ENCODE measurements at regions not wholly inside any gene's neighbourhood (a gene's known extent, or its start where the extent isn't known, plus 50 kb on each side); places are given as distances from the start of the nearest gene placed in this dataset.

- TF ChIP-seq ASH2L (IDR thresholded peaks at IDR 0.05; ENCODE audit: low read length) (no peak), POLR2A (IDR thresholded peaks at IDR 0.05; ENCODE audit: control extremely low read depth in 1 of 2, low read depth in 2 of 2, low read length in 2 of 2) (no peak), NRF1 (IDR thresholded peaks at IDR 0.05; ENCODE audit: low read depth, low read length) (no peak), RNF2 (IDR thresholded peaks at IDR 0.05; ENCODE audit: borderline replicate concordance, low read depth, low read length, missing control alignments, poor library complexity, severe bottlenecking) (no peak), EZH2 (IDR thresholded peaks at IDR 0.05; ENCODE audit: low read depth, low read length, severe bottlenecking) (no peak), RFX5 (IDR thresholded peaks at IDR 0.05; ENCODE audit: borderline replicate concordance, low read depth, low read length) (no peak), TAF1 (IDR thresholded peaks at IDR 0.05; ENCODE audit: low read depth, low read length) (no peak), GABPA (IDR thresholded peaks at IDR 0.05; ENCODE audit: borderline replicate concordance, insufficient read depth, low read length) (no peak), RAD21 (IDR thresholded peaks at IDR 0.05 in 1 of 2, conservative IDR thresholded peaks at IDR 0.05 in 1 of 2; ENCODE audit: low read depth in 2 of 2, low read length in 2 of 2) (no peak)
- TF ChIP-seq, protein P1, sequence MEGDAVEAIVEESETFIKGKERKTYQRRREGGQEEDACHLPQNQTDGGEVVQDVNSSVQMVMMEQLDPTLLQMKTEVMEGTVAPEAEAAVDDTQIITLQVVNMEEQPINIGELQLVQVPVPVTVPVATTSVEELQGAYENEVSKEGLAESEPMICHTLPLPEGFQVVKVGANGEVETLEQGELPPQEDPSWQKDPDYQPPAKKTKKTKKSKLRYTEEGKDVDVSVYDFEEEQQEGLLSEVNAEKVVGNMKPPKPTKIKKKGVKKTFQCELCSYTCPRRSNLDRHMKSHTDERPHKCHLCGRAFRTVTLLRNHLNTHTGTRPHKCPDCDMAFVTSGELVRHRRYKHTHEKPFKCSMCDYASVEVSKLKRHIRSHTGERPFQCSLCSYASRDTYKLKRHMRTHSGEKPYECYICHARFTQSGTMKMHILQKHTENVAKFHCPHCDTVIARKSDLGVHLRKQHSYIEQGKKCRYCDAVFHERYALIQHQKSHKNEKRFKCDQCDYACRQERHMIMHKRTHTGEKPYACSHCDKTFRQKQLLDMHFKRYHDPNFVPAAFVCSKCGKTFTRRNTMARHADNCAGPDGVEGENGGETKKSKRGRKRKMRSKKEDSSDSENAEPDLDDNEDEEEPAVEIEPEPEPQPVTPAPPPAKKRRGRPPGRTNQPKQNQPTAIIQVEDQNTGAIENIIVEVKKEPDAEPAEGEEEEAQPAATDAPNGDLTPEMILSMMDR (IDR thresholded peaks at IDR 0.05; ENCODE audit: control extremely low read depth in 1 of 3, insufficient read depth in 1 of 3, low read depth in 1 of 3, low read length in 3 of 3), result no peak
Observed at GRCh38 chr20:60957621-60958020, 294.4 kb upstream of the CDH4 start.

All from H1 (cell line).